Hematopoietic multipotent progenitor cell treated with erythropoietin and hydrocortisone succinate and interleukin-3 and kit ligand, for 8 days (in vitro differentiated cells): ENCODE measurements at regions not wholly inside any gene's neighbourhood (a gene's known extent, or its start where the extent isn't known, plus 50 kb on each side); places are given as distances from the start of the nearest gene placed in this dataset.
A peak's percentile ranks its signal among the peaks of the same experiment; 100 is the strongest.

ENCODE experiments used
- DNase-seq: peaks from one replicate; pipeline ENCODE4 v3.0.0-alpha.2; 2015

DNA sequence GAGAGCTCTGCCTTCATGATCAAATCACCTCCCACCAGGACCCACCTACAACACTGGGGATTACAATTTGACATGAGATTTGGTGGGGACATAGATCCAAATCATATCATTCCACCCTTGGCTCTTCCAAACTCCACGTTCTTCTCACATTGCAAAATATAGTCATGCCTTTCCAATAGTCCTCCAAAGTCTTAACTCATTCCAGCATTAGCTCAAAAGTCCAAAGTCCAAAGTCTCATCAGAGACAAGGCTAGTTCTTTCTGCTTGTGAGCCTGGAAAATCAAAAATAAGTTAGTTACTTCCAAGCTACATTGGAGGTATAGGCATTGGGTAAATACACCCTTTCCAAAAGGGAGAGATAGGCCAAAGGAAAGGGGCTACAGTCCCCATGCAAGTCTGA, 186.9 kb upstream of the PAPPA start:
- DNase-seq, result no peak

DNA sequence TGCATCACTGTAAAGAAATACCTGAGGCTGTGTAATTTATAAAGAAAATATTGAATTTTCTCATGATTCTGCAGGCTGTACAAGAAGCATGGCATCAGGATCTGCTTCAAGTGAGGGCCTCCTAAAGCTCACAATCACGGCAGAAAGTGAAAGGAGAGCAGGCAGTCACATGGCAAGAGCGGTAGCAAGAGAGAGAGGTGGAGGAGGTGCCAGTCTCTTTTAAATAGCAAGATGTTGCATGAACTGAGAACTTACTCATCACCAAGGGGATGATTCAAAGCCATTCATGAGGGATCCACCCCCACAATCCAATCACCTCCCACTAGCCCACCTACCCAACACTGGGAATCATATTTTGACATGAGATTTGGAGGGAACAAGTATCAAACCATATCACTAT, 184.5 kb upstream of the PAPPA start:
- no peak for DNase-seq

DNA sequence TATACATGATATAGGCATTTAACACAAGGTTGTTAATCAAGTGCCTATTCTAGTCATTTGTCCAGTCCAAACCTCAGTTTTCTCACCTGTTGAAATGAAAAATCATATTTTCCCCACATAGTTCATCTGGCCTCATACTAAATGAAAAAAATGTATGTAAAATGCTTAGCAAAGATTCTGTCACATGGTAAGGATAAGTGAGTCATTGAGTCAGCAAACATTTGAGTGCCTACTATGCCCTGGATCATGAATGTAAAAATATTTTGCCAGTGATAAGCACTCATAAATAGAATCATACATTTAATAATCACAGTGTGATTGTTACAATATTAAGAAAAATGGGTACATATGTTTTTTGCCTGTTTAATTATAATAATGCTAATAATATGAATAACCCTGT, 181.2 kb upstream of the PAPPA start:
- DNase-seq, result no peak

DNA sequence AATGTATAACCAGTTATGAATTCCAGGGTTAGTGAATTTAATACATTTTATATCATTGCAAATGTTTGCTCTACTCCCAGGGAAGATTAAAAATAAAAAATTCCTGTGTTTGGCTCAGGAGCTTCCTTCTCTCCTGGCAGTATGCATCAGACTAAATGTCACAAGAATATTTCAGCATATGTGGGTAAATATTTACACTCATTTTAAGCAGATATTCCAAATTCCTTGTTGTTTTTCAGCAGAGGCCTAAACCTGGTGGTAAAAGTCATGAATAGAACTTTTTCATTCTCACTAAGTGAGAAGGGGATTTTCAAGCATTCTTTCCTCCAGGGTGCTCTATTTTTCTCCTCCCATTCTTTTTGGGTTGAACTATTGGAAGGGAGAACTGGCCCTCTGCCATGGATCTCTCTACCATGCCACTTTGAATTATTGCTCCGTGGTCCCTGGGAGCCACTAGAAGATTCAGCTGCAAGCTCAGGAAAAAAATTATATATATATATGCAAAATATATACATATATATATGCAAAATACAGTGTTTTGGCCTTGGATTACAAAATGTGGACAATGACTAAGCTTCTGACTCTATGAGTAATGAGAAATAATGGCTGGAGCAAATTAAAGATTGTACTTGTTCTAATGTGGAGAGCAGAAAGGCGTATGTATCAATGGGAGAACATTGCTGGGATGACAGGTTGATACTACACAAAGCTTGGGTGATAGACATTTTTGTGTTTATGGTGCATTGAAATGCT, 180.6 kb upstream of the PAPPA start:
- no peak for DNase-seq

DNA sequence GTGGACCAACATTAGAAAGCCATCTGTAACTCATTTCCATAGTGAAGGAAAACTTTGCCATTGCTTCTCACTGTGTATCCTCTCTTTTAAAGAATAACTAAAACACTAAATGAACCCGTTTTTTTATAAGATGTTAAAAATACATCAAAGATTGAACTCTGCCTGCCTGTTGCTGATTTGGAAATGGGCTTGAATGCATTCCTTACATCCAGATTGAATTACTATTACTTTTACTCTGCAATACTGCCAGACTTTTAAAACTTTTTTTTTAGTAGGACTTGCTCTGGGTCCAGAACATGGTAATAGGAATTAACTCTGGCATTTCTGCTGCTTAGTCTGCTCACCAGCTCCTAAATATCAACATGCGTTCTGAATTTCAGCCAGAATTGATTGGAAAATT, 176.8 kb upstream of the PAPPA start:
- no peak for DNase-seq

DNA sequence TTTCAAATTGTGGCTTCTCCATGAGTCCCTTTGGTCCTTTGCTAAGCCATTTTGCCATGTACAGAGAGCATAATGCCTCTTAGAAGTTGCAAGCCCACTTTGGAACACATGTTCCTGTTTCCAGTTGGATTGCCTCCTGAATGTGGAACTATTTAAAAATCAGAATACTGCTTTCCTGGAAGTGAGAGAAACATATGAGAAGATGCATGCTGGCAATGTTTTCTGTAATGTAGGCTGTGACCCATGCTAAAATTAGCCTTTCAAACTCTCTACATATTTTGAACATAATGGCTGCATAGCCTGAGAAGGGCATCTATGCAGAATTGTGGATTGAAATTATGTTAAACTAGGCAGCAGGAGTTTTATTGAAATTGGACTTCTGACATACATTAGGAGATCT, 175.5 kb upstream of the PAPPA start:
- no peak for DNase-seq

DNA sequence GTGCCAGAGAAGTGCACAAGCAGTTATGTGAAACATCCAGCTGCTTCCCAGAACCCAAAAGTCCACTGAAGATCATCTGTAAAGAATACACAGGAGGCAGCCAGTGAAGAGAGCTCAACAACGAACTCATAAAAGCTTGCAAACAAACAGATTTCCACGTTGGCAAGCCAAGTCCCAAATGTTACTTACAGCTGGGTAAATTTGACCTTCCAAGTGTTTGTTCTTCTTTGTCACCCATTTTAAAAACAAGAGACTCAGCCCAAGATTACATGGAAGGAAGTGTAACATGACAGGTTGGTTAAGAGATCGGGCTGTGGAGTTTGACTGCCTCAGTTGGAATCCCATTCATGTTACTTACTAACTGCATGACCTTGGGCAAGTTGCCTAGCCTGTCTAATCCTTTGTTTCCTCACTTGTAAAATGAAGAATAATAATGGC, 174.9 kb upstream of the PAPPA start:
- DNase-seq, result no peak

DNA sequence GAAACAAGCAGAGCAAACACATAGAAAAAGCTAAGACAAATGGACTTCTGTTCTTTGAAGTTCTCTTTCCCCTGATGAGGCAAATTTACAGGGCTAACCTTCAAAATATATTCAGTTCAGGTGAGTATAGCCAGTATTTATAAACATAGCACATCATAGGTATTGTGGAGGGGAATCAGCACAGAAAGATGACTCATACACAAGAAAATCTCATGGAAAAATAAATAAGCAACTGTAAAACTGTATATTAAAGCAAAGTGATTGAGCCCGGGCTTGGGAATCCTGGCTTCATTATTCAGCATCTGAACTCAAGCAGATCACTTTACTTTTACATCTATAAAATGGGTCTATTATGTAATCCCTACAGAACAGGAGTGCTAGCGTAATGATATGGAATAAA, 173.5 kb upstream of the PAPPA start:
- no peak for DNase-seq

DNA sequence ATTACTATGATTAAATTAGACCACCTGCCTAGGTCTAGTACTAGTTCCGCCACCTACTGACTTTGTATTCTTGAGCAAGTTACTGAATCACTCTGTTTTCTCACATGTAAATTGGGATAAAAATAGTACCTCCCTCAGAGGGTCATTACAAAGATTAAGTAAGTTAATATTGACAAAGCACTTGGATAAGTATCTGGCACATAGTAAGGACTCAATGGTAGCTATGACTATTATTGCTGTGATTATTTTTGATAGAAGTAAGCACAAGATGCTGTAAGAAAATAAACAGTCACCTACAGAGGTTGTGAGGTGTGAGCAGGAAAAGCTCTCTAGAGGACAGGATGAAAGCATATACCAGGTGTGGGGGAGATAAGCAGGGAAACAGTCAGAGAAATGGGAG, 173.1 kb upstream of the PAPPA start:
- DNase-seq, result no peak

DNA sequence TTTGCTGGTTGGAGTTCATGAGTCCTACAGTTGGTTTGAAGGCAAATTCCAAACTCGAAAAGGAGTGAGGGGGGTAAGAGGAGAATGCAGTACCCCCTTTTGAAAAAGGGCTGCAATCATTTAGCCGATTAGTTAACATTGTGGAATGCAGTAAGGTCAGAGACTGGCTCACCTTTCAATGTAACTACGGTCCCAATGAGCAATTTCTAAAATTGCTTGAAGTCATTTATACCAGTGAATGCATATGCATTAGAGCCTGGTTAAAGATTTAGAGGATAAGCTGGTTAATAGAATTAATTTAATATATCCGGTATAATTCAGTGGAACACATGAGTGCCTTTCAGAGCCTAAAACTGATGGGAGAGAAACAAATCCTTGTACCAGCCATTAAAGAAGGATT, 172.6 kb upstream of the PAPPA start:
- DNase-seq, result no peak

DNA sequence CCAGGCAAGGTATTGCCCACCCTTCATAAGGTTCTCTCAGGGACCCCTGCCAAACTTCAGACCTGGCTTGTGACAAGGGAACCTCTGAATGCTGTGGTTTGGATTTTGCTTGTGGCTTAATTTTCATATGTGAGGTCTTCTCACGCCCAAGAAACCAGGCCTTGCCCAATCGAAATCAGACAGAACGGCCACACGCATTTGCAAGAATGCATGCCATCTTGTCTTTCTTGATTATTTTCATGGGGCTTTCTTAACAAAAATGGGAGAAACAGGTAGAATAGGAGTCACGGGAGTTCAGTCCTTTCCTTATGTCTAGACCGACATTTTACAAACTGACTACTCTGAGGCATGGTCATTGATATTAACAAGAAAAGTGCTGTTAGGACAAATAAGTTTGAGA, 170.2 kb upstream of the PAPPA start:
- no peak for DNase-seq

DNA sequence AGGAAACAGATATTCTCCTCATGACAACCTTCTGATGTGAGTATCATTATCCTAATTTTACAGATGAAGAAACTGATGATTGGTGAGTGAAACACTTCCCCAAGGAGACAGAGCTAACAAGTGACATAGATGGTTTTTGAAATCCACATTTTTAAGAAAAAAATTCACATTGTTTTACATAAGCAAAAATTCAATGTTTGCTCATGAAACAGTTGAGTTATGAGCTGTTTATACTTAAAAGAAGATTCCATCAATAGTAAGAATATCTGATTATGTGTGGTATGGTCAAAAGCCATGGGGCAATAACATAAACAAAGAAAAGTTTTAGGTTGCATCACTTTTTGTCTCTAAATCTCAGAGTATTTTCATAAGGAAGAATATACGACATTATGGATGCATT, 167.9 kb upstream of the PAPPA start:
- no peak for DNase-seq

DNA sequence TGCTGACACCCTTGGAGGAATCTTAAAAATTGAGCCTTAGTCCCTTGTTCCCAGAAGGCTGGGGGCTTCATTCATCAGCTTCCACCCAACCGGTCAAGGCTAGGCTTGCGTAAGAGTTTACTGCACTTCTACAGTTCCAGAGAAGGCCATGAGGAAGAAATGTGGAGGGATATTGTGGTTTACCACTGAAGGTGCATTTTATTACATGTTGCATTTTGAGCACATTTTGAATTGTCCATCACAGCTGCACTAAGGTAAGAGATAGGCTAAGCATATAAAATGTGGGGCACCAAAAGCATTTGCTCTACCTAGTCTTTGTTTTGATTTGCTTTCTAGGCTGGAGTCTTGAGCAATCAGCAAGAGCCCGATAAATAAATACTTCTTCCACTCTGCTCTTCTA, 167.1 kb upstream of the PAPPA start:
- no peak for DNase-seq

DNA sequence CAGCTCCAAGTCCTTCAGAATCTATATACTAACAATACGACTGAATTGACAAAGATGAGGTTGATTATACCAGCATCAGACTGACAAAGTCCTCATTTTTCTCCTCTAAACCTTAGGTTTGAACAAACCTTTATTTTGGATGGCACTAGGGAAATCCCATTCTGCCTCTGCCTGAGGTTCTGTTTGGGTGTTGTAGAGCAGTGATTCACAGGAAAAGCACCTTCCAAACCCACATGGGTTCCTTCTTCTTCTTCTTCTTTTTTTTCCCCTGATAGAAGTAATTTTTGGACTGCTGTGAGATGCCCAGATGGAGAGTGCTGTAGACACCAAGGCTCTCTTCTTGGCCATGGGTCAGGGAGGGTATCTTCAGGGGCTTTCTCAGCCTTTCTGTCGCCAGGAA, 164.9 kb upstream of the PAPPA start:
- no peak for DNase-seq

DNA sequence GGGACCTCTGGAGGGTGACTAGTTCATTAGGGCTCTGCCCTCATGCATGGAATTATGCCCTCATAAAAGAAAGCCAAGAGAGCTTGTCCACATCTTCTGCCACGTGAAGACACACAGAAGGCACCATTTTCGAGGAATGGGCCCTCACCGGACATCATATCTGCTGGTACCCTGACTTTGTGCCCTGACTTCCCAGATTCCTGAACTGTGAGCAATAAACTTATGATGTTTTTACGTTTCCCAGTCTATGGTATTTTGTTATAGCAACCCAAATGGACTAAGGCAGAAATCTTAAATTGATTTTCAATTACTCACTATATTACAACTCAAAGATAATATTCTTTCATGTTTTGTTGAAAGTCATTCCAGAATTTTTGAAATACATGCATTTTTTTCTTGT, 163.8 kb upstream of the PAPPA start:
- DNase-seq, result no peak

DNA sequence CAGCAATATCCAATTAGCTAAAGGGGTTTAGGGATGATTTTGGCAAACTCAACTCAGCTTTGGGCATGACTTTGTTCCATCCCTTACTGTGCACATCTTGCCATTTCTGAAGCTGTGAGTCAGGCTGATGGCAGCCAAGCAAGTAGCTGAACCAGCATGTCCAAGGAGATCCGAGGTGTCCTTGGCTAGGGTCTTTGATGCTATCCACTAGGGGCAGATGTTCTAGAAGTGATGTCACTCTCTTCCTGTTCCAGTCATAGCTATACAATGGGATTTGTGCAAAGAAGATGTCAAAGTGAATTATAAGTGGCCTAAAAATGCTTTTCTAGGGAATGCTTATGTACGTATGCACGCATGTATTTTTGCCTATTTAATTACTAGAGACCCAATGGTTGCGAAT, 160.8 kb upstream of the PAPPA start:
- DNase-seq, result no peak

DNA sequence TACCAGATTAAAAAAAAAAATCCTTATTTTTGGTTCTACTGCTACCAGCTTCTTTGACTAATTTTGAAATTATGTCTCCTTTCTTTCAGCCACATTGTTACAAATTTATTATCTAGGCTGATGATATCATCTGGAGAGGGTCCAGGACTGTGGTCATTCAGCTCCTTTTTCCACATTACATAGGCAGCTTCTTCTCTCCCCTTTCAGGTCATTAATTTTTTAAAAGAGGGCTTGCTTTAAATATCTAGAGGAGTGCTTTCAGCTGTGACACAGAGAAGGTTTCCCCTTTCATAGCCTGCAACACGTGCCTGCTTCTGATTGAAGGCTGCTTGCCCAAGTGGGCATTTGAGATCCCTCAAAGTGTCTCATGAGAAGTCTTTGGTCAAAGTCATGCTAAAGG, 155.7 kb upstream of the PAPPA start:
- DNase-seq, result no peak

DNA sequence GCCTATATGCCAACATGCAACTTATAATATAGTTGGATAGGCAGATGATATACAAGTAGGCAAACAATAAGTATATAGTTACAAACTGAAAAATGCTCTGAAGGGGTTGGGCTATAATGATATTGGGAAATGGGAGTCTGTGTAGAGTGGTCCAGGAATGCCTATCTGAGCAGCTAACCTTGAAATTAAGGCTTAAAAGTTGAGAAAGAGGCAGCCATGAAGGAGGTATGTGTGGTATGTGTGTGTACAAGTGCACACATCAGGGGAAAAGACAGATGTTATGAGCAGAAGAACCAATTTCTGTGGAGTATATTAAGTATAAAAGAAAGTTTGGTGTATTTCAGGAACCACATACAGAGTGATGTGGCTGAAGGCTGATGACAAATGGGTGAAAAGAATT, 154.9 kb upstream of the PAPPA start:
- no peak for DNase-seq

DNA sequence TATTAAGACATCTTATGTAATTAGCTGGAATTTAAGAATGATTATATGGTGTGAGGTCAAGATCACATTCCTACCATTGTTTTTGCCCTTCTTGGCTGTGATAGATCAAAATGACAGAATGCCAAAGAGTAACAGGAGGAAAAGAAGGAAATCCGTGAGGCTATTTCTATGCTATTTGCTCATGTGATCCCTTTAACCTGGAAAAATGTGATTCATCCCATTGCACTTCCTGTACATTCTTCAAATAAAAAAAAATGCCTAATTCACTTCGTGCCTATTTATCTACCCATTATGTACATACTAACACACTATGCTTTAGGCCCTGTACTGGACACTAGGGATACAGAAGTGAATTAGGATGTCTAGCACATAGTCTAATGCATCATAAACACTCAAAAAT, 154.1 kb upstream of the PAPPA start:
- DNase-seq, result no peak

DNA sequence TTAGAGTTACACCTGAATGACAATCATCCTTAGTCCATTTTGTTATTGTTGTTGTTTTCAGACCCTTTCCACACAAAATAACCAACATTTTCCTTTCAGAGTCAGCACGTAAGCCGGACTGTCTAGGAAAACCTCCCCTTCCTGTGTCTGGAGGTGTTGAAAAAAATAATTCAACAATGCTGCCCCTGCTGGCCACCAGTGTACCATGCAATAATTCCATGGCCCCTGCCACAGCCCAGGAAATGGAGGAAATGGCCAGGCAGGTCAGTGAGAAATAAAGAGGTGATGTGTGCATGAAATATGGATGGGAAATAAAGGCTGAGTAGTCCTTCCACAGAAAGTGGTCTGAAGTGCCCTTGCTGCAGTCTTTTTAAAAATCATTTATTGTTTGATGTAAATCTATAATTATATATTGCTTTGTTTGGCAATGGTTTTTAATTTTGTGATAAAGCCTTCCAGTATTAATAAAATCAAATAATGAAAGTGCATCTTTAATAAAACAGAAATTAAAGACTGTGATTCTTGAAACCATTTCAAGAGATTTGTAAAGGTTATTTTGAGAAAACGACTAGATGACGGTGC, 152.8 kb upstream of the PAPPA start:
- peak; percentile 26 for DNase-seq

DNA sequence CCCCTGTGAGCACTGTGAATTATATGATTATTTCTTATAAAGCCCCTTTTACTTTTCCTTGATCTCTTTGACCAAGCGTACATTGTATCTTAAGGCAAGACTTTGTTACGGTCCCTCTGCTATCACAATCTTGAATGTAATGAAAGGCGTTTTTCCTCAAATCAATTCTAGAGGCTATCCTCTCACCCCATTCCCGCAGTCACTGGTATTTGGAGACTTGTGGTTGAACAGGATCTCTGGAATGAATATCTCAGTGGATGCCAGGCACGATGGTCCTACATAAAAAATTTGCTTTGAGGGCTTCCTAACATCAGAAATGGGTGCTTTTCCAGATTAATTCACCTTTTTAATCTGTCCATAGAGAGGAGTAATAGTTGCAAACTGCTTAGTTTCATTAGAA, 151.4 kb upstream of the PAPPA start:
- no peak for DNase-seq

DNA sequence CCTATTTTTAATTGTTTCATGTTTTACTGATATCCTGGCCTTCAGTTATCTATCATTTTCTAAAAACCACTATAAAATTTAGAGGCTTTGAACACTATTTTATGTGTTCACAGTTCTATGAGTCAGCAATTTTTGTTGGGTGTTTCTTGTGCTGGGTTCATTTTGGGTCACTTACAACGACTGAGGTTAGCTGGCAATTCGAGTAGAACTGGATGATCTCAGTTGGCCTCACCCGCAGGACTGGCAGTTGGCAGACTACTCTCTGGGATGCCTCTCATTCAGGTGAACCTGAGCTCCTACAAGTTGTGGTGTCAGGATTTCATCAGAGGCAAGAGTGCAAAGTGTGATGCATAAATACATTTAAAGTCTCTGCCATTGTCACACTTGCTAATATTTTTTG, 151.0 kb upstream of the PAPPA start:
- DNase-seq, result peak; percentile 1

DNA sequence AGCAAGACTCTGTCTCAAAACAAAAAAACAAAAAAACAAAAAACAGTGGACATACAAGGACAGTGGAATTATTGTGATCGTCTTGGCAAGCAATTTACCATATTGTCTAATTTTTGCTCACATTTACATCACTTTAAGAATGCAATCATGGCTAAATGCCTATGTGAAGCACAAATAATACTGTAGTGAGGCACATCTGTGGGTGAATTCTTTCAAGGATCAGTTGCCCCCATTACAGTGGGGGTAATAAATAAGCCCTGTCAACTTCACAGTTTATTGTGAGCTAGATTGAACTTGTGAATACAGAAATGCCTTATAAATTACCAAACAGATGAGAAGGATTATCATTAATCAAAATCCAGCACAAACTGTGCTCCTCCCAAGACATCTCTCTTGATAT, 150.2 kb upstream of the PAPPA start:
- no peak for DNase-seq

DNA sequence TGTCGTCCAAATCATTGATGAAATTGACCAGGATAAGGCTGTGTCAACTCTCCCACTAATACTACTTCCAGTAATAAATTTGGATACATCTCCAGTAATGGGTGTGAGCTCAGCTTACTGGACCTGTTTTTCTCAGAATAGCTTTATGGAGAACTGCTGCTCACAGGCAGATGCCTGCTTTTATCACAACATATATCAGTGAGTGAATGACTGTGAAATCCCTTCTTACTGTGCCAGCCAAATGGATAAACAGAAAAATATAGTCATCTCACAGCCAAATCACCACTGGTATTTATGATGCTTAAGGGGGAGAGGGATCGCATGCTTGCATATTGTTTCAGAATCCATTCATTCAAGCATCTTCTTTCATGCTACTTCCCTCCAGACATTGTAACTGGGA, 148.4 kb upstream of the PAPPA start:
- no peak for DNase-seq

DNA sequence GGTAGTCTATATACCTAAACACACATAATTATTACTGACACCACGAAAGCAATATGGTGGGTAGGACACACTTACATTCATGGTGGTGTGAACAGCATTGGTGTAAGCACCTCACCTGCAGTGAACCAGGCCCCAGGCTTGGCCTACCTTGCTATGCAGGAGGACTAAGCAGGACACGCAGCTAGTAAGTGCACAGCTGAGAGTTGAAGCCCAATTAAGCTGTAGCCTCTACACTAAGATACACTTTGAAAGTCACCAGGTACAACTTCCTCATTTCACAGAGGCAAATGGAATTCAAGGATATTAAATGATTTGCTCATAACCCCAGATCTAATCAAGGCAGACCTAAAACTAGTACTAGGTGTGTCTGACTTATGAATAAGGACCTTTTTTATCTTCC, 145.8 kb upstream of the PAPPA start:
- DNase-seq, result no peak
